ENCODE measurements at regions not wholly inside any gene's neighbourhood (a gene's known extent, or its start where the extent isn't known, plus 50 kb on each side); places are given as distances from the start of the nearest gene placed in this dataset.
"Not testable (repeated sequence)": the region's sequence is repeated elsewhere in the genome, so short reads cannot be mapped to it uniquely, and the experiment has no call there.

DNA sequence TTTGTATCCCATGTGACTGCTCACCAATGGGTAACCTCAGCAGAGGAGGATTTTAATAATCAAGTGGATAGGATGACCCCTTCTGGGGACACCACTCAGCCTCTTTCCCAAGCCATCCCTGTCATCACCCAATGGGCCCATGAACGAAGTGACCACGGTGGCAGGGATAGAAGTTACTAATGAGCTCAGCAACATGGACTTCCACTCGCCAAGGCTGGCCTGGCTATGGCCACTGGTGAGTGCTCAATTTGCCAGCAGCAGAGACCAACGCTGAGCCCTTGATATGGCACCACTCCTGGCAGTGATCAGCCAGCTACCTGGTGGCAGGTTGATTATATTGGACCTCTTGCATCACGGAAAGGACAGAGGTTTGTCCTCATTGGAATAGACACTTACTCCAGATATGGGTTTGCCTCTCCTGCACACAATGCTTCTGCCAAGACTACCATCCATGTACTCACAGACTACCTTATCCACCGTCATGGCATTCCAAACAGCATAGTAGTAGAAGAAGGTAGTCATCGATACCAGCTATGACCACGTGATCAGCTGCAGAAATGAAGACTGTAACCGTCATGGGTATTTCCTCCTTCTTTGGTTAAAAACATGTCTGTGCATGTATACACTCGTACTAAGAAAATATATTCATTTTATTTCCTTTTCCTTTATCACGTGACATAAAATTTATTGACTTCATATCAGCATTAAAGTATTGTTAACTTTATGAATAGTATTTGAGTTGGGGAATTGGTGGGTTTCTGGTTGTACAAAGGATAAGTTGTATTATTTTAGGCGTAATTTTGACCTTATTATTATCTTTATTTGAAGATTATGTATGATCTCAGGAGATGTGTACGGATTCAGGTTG is 562.6 kb downstream of the PTPRU start:
- H3K27me3 ChIP-seq (ENCODE audit: insufficient read depth, low read length): no peaks in the 10 kb centered on the region
- TF ChIP-seq SP1 (IDR thresholded peaks at IDR 0.05; ENCODE audit: low read depth): no peak
- TF ChIP-seq ZFX (IDR thresholded peaks at IDR 0.05): no peak
- TF ChIP-seq, protein P1, sequence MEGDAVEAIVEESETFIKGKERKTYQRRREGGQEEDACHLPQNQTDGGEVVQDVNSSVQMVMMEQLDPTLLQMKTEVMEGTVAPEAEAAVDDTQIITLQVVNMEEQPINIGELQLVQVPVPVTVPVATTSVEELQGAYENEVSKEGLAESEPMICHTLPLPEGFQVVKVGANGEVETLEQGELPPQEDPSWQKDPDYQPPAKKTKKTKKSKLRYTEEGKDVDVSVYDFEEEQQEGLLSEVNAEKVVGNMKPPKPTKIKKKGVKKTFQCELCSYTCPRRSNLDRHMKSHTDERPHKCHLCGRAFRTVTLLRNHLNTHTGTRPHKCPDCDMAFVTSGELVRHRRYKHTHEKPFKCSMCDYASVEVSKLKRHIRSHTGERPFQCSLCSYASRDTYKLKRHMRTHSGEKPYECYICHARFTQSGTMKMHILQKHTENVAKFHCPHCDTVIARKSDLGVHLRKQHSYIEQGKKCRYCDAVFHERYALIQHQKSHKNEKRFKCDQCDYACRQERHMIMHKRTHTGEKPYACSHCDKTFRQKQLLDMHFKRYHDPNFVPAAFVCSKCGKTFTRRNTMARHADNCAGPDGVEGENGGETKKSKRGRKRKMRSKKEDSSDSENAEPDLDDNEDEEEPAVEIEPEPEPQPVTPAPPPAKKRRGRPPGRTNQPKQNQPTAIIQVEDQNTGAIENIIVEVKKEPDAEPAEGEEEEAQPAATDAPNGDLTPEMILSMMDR (IDR thresholded peaks at IDR 0.05 in 2 of 3, conservative IDR thresholded peaks at IDR 0.05 in 1 of 3; ENCODE audit: borderline replicate concordance in 1 of 3, insufficient read depth in 1 of 3, low read depth in 2 of 3, low read length in 2 of 3): no peak
- TF ChIP-seq, protein P2, sequence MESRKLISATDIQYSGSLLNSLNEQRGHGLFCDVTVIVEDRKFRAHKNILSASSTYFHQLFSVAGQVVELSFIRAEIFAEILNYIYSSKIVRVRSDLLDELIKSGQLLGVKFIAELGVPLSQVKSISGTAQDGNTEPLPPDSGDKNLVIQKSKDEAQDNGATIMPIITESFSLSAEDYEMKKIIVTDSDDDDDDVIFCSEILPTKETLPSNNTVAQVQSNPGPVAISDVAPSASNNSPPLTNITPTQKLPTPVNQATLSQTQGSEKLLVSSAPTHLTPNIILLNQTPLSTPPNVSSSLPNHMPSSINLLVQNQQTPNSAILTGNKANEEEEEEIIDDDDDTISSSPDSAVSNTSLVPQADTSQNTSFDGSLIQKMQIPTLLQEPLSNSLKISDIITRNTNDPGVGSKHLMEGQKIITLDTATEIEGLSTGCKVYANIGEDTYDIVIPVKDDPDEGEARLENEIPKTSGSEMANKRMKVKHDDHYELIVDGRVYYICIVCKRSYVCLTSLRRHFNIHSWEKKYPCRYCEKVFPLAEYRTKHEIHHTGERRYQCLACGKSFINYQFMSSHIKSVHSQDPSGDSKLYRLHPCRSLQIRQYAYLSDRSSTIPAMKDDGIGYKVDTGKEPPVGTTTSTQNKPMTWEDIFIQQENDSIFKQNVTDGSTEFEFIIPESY (IDR thresholded peaks at IDR 0.05; ENCODE audit: extremely low read depth, insufficient replicate concordance, low read length): no peak
- no peak for TF ChIP-seq SIN3A (IDR thresholded peaks at IDR 0.05; ENCODE audit: low read depth)
- no peak overlapping the region for H3K27ac ChIP-seq (ENCODE audit: low read depth, low read length)
- no peak overlapping the region for H2AFZ ChIP-seq (ENCODE audit: low read depth, low read length, poor library complexity, severe bottlenecking)
- intact Hi-C loops (cut with micrococcal nuclease): loop anchor here (10.0 kb wide), 2 partner anchors 424 to 906 kb away; no protein-coding TSS in a partner anchor
- ChIA-PET POLR2A (no interaction called here), CTCF (no interaction called here), RAD21 (ENCODE audit: low non-redundant PET in 1 of 2, low total read pairs in 2 of 2, uncharacterized antibody in 2 of 2, unreplicated experiment in 2 of 2) (no interaction called here)
- no peaks in the 10 kb centered on the region for H3K9me3 ChIP-seq (ENCODE audit: control insufficient read depth in 1 of 2, insufficient read depth in 1 of 2, low read depth in 1 of 2, low read length in 2 of 2)
- H3K4me2 ChIP-seq (ENCODE audit: low read length): no peak overlapping the region
- no peaks in the 10 kb centered on the region for H4K20me1 ChIP-seq (ENCODE audit: insufficient read depth)
- ATAC-seq (no peak), DNase-seq (ENCODE audit: low read depth, low spot score) (no peak)
- no peak overlapping the region for H3K9ac ChIP-seq (ENCODE audit: low read length)
- peaks cover 3 to 11% of the 10 kb centered on the region in 2 experiments; a peak in 2 of 4 replicates for H3K4me1 ChIP-seq (ENCODE audit: control insufficient read depth in 1 of 2, insufficient read depth in 2 of 2, low read length in 2 of 2)
- no TSS peak for BruUV-seq (replicated peaks)
- H3K79me2 ChIP-seq (ENCODE audit: insufficient read depth, low read length): no peaks in the 10 kb centered on the region
- H3K36me3 ChIP-seq (ENCODE audit: control insufficient read depth in 1 of 2, insufficient read depth in 2 of 2, low read length in 2 of 2): no peaks in the 10 kb centered on the region
- H3K9me2 ChIP-seq (ENCODE audit: insufficient read depth): no peaks in the 10 kb centered on the region
- H3K4me3 ChIP-seq (replicated peaks in 1 of 2; ENCODE audit: low read depth in 1 of 2, low read length in 2 of 2): no peak overlapping the region

DNA sequence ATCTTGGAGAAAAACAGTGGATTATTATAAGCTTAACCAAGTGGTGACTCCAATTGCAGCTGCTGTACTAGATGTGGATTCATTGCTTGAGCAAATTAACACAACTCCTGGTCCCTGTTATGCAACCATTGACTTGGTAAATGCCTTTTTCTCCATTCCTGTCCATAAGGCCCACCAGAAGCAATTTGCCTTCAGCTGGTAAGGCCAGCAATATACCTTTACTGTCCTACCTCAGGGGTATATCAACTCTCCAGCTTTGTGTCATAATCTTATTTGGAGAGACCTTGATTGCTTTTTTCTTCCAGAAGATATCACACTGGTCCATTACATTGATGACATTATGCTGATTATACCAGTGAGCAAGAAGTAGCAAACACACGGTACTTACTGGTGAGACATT is 560.8 kb downstream of the PTPRU start:
- H3K27me3 ChIP-seq (ENCODE audit: insufficient read depth, low read length); POLR2A ChIA-PET: not testable (repeated sequence)
- H3K4me1 ChIP-seq (ENCODE audit: control insufficient read depth in 1 of 2, insufficient read depth in 2 of 2, low read length in 2 of 2): peaks cover 3 to 11% of the 10 kb centered on the region in 2 experiments; a peak in 2 of 4 replicates

DNA sequence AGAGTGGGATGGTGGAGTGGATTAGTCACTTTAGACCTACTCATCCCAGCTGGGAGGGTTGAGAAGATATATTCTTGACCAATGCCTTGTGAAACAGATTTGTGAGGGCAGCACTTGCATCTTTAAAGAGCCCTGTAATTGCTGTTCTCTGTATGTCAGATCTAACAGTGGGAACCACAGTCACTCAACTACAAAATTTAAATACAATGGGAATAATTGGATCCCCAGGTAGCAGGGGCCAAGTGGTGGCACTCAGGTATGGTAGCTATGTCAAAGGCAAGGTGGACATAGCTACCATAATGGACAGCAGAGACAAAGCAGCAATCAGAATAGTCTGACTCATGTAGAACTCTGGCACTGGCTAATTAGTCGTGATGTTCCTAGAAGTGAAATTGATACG is 559.6 kb downstream of the PTPRU start:
- H3K27ac ChIP-seq (ENCODE audit: low read depth, low read length); H3K79me2 ChIP-seq (ENCODE audit: insufficient read depth, low read length); H3K36me3 ChIP-seq (ENCODE audit: control insufficient read depth in 1 of 2, insufficient read depth in 2 of 2, low read length in 2 of 2); ATAC-seq; CTCF ChIA-PET; BruUV-seq (replicated peaks); H3K9me3 ChIP-seq (ENCODE audit: control insufficient read depth in 1 of 2, insufficient read depth in 1 of 2, low read depth in 1 of 2, low read length in 2 of 2); H2AFZ ChIP-seq (ENCODE audit: low read depth, low read length, poor library complexity, severe bottlenecking); H4K20me1 ChIP-seq (ENCODE audit: insufficient read depth); DNase-seq (ENCODE audit: low read depth, low spot score); H3K4me3 ChIP-seq (replicated peaks in 1 of 2; ENCODE audit: low read depth in 1 of 2, low read length in 2 of 2); H3K9me2 ChIP-seq (ENCODE audit: insufficient read depth); H3K9ac ChIP-seq (ENCODE audit: low read length); H3K27me3 ChIP-seq (ENCODE audit: insufficient read depth, low read length); POLR2A ChIA-PET; H3K4me2 ChIP-seq (ENCODE audit: low read length); RAD21 ChIA-PET (ENCODE audit: low non-redundant PET in 1 of 2, low total read pairs in 2 of 2, uncharacterized antibody in 2 of 2, unreplicated experiment in 2 of 2): not testable (repeated sequence)
- intact Hi-C loops (cut with micrococcal nuclease): loop anchor here (10.0 kb wide), 2 partner anchors 421 to 909 kb away; no protein-coding TSS in a partner anchor
- peaks cover 3 to 10% of the 10 kb centered on the region in 2 experiments; a peak in 2 of 4 replicates for H3K4me1 ChIP-seq (ENCODE audit: control insufficient read depth in 1 of 2, insufficient read depth in 2 of 2, low read length in 2 of 2)

More for the DNA sequence above, 560.8 kb downstream of the PTPRU start:
- H3K9me3 ChIP-seq (ENCODE audit: control insufficient read depth in 1 of 2, insufficient read depth in 1 of 2, low read depth in 1 of 2, low read length in 2 of 2); H4K20me1 ChIP-seq (ENCODE audit: insufficient read depth); H3K79me2 ChIP-seq (ENCODE audit: insufficient read depth, low read length); RAD21 ChIA-PET (ENCODE audit: low non-redundant PET in 1 of 2, low total read pairs in 2 of 2, uncharacterized antibody in 2 of 2, unreplicated experiment in 2 of 2); ATAC-seq; H3K27ac ChIP-seq (ENCODE audit: low read depth, low read length); H3K4me2 ChIP-seq (ENCODE audit: low read length); H3K36me3 ChIP-seq (ENCODE audit: control insufficient read depth in 1 of 2, insufficient read depth in 2 of 2, low read length in 2 of 2); DNase-seq (ENCODE audit: low read depth, low spot score); BruUV-seq (replicated peaks); H2AFZ ChIP-seq (ENCODE audit: low read depth, low read length, poor library complexity, severe bottlenecking); CTCF ChIA-PET; H3K4me3 ChIP-seq (replicated peaks in 1 of 2; ENCODE audit: low read depth in 1 of 2, low read length in 2 of 2); H3K9me2 ChIP-seq (ENCODE audit: insufficient read depth); H3K9ac ChIP-seq (ENCODE audit: low read length): not testable (repeated sequence)
- intact Hi-C loops (cut with micrococcal nuclease): loop anchor here (10.0 kb wide), 2 partner anchors 422 to 908 kb away; no protein-coding TSS in a partner anchor

All from HCT116 (cell line).